Activated CD4-positive, CD25-positive, alpha-beta regulatory T cell treated with anti-CD3 and anti-CD28 coated beads, Interleukin-2, amount 50 U/mL, for 72 hours (primary cell): ENCODE measurements at regions not wholly inside any gene's neighbourhood (a gene's known extent, or its start where the extent isn't known, plus 50 kb on each side); places are given as distances from the start of the nearest gene placed in this dataset.

Source experiments
- DNase-seq: peaks from one replicate; pipeline ENCODE4 v3.0.0; 2021

- DNase-seq: no peak
Observed at GRCh38 chr13:26822146-26822545, 61.6 kb upstream of the GPR12 start.

- no peak for DNase-seq
Observed at GRCh38 chr13:26821672-26822071, 61.1 kb upstream of the GPR12 start.

GRCh38 chr13:26820871-26821270 lies 60.3 kb upstream of the GPR12 start:
- no peak for DNase-seq

- no peak for DNase-seq
Observed at GRCh38 chr13:26819046-26819445, 58.5 kb upstream of the GPR12 start.

GRCh38 chr13:26816881-26817280 lies 56.3 kb upstream of the GPR12 start:
- DNase-seq: no peak

GRCh38 chr13:26813980-26814348 lies 53.4 kb upstream of the GPR12 start:
- no peak for DNase-seq

- DNase-seq: no peak
Observed at GRCh38 chr13:26813321-26813979, 52.9 kb upstream of the GPR12 start.

- no peak for DNase-seq
Observed at GRCh38 chr13:26811581-26811980, 51.0 kb upstream of the GPR12 start.
